Duodenal mucosa (tissue), 2 donors: ENCODE measurements at regions not wholly inside any gene's neighbourhood (a gene's known extent, or its start where the extent isn't known, plus 50 kb on each side); places are given as distances from the start of the nearest gene placed in this dataset.

ENCODE experiments used
- H3K27ac ChIP-seq: one replicate; pipeline ENCODE4 v1.7.0; 2013; ENCODE audit warnings: low read depth, low read length
- H3K27me3 ChIP-seq, 2 donors: one replicate each; pipeline ENCODE4 v1.7.0; 2013; ENCODE audit warnings: low read length in 2 of 2, control low read depth in 1 of 2; ENCODE audit not compliant: insufficient read depth in 2 of 2, control insufficient read depth in 1 of 2
- H3K36me3 ChIP-seq, 2 donors: one replicate each; pipeline ENCODE4 v1.7.0; 2013; ENCODE audit warnings: low read length in 2 of 2, control low read depth in 1 of 2; ENCODE audit not compliant: insufficient read depth in 2 of 2, control insufficient read depth in 1 of 2
- H3K4me1 ChIP-seq, 2 donors: one replicate each; pipeline ENCODE4 v1.7.0; 2013; ENCODE audit warnings: low read length in 2 of 2, control low read depth in 1 of 2; ENCODE audit not compliant: insufficient read depth in 2 of 2, control insufficient read depth in 1 of 2
- H3K4me3 ChIP-seq, 2 donors: one replicate each; pipeline ENCODE4 v1.7.0; 2013; ENCODE audit warnings: low read length in 2 of 2, low read depth in 1 of 2
- H3K9ac ChIP-seq, 2 donors: one replicate each; pipeline ENCODE4 v1.7.0; 2013; ENCODE audit warnings: low read length in 2 of 2, low read depth in 1 of 2
- H3K9me3 ChIP-seq, 2 donors: one replicate each; pipeline ENCODE4 v1.7.0; 2013; ENCODE audit warnings: low read length in 2 of 2, control low read depth in 1 of 2; ENCODE audit not compliant: control insufficient read depth in 1 of 2

GRCh38 chr5:50984640-50985039 lies 318.2 kb downstream of the PARP8 start:
- Histone ChIP-seq H3K4me1 (peaks cover 6 to 11% of the 10 kb centered on the region in 2 donors), H3K27me3 (no peaks in the 10 kb centered on the region), H3K36me3 (no peaks in the 10 kb centered on the region), H3K9ac (no peak overlapping the region), H3K9me3 (no peaks in the 10 kb centered on the region), H3K27ac (no peak overlapping the region), H3K4me3 (no peak overlapping the region)

GRCh38 chr5:50990296-50990924 lies 324.0 kb downstream of the PARP8 start:
- Histone ChIP-seq H3K36me3 (no peaks in the 10 kb centered on the region), H3K27ac (no peak overlapping the region), H3K9ac (no peak overlapping the region), H3K4me1 (peaks cover 0 to 3% of the 10 kb centered on the region in 2 donors), H3K4me3 (no peak overlapping the region), H3K27me3 (no peaks in the 10 kb centered on the region), H3K9me3 (no peaks in the 10 kb centered on the region)

- H3K4me3 ChIP-seq, result no peak overlapping the region
- H3K36me3 ChIP-seq, result no peaks in the 10 kb centered on the region
- no peak overlapping the region for H3K9ac ChIP-seq
- no peak overlapping the region for H3K27ac ChIP-seq
- no peaks in the 10 kb centered on the region for H3K4me1 ChIP-seq
- no peaks in the 10 kb centered on the region for H3K9me3 ChIP-seq
- H3K27me3 ChIP-seq, result no peaks in the 10 kb centered on the region
Measured at GRCh38 chr5:50995285-50995942, 329.0 kb downstream of the PARP8 start.

GRCh38 chr5:51001227-51001923 lies 334.9 kb downstream of the PARP8 start:
- no peak overlapping the region for H3K4me3 ChIP-seq
- H3K9ac ChIP-seq, result no peak overlapping the region
- no peaks in the 10 kb centered on the region for H3K27me3 ChIP-seq
- no peaks in the 10 kb centered on the region for H3K36me3 ChIP-seq
- H3K4me1 ChIP-seq, result no peaks in the 10 kb centered on the region
- H3K27ac ChIP-seq, result no peak overlapping the region
- H3K9me3 ChIP-seq, result no peaks in the 10 kb centered on the region

GRCh38 chr5:51002368-51002767 lies 335.9 kb downstream of the PARP8 start:
- no peaks in the 10 kb centered on the region for H3K9me3 ChIP-seq

GRCh38 chr5:51013036-51013435 lies 346.6 kb downstream of the PARP8 start:
- H3K27me3 ChIP-seq, result no peaks in the 10 kb centered on the region
- H3K9me3 ChIP-seq, result no peaks in the 10 kb centered on the region
- no peaks in the 10 kb centered on the region for H3K36me3 ChIP-seq
- H3K9ac ChIP-seq, result no peak overlapping the region
- H3K4me1 ChIP-seq, result no peaks in the 10 kb centered on the region
- no peak overlapping the region for H3K4me3 ChIP-seq
- H3K27ac ChIP-seq, result no peak overlapping the region

More at GRCh38 chr5:51002368-51002767, 335.9 kb downstream of the PARP8 start:
- no peak overlapping the region for H3K9ac ChIP-seq
- H3K27me3 ChIP-seq, result no peaks in the 10 kb centered on the region
- no peak overlapping the region for H3K27ac ChIP-seq
- no peaks in the 10 kb centered on the region for H3K36me3 ChIP-seq
- H3K4me1 ChIP-seq, result no peaks in the 10 kb centered on the region
- no peak overlapping the region for H3K4me3 ChIP-seq

GRCh38 chr5:51018423-51018822 lies 352.0 kb downstream of the PARP8 start:
- no peak overlapping the region for H3K27ac ChIP-seq
- H3K4me3 ChIP-seq, result no peak overlapping the region
- no peaks in the 10 kb centered on the region for H3K9me3 ChIP-seq
- no peak overlapping the region for H3K9ac ChIP-seq
- H3K36me3 ChIP-seq, result no peaks in the 10 kb centered on the region
- no peaks in the 10 kb centered on the region for H3K4me1 ChIP-seq
- H3K27me3 ChIP-seq, result no peaks in the 10 kb centered on the region

GRCh38 chr5:51024263-51024662 lies 357.8 kb downstream of the PARP8 start:
- Histone ChIP-seq H3K9me3 (no peaks in the 10 kb centered on the region), H3K36me3 (no peaks in the 10 kb centered on the region), H3K27me3 (no peaks in the 10 kb centered on the region), H3K27ac (no peak overlapping the region), H3K9ac (no peak overlapping the region), H3K4me3 (no peak overlapping the region), H3K4me1 (no peaks in the 10 kb centered on the region)

- H3K27me3 ChIP-seq, result no peaks in the 10 kb centered on the region
- H3K4me1 ChIP-seq, result no peaks in the 10 kb centered on the region
- H3K9ac ChIP-seq, result no peak overlapping the region
- H3K27ac ChIP-seq, result no peak overlapping the region
- no peak overlapping the region for H3K4me3 ChIP-seq
- no peaks in the 10 kb centered on the region for H3K36me3 ChIP-seq
- no peaks in the 10 kb centered on the region for H3K9me3 ChIP-seq
Measured at GRCh38 chr5:51027271-51027670, 356.0 kb upstream of the ISL1 start.

- no peaks in the 10 kb centered on the region for H3K27me3 ChIP-seq
- H3K9ac ChIP-seq, result no peak overlapping the region
- H3K36me3 ChIP-seq, result no peaks in the 10 kb centered on the region
- H3K9me3 ChIP-seq, result no peaks in the 10 kb centered on the region
- H3K4me3 ChIP-seq, result no peak overlapping the region
- no peak overlapping the region for H3K27ac ChIP-seq
- no peaks in the 10 kb centered on the region for H3K4me1 ChIP-seq
Measured at GRCh38 chr5:51028394-51028793, 354.9 kb upstream of the ISL1 start.
